Immature natural killer cell (primary cell): ENCODE measurements at regions not wholly inside any gene's neighbourhood (a gene's known extent, or its start where the extent isn't known, plus 50 kb on each side); places are given as distances from the start of the nearest gene placed in this dataset.
"Not testable (repeated sequence)": the region's sequence is repeated elsewhere in the genome, so short reads cannot be mapped to it uniquely, and the experiment has no call there.

ENCODE experiments used
- DNase-seq, 3 donors: peaks; one replicate each; pipeline ENCODE4 v3.0.0; 2022; ENCODE audit warnings: mixed read lengths in 1 of 3
- H3K27ac Mint-ChIP-seq, 6 donors: one replicate each; pipeline ENCODE4 v1.8.0; 2020; ENCODE audit warnings: mixed read lengths in 6 of 6, mild to moderate bottlenecking in 5 of 6, inconsistent platforms in 4 of 6, moderate library complexity in 3 of 6
- H3K27me3 Mint-ChIP-seq, 3 donors: one replicate each; pipeline ENCODE4 v1.8.0; 2020 to 2021; ENCODE audit warnings: low read depth in 3 of 3, mild to moderate bottlenecking in 3 of 3, mixed read lengths in 3 of 3, moderate library complexity in 3 of 3, inconsistent platforms in 1 of 3
- H3K36me3 Mint-ChIP-seq, 3 donors: one replicate each; pipeline ENCODE4 v1.8.0; 2020; ENCODE audit warnings: mixed read lengths in 3 of 3, inconsistent platforms in 2 of 3, mild to moderate bottlenecking in 2 of 3
- H3K4me1 Mint-ChIP-seq, 2 donors: one replicate each; pipeline ENCODE4 v1.8.0; 2020; ENCODE audit warnings: inconsistent platforms in 2 of 2, mild to moderate bottlenecking in 2 of 2, mixed read lengths in 2 of 2, moderate library complexity in 1 of 2
- H3K4me3 Mint-ChIP-seq, 5 donors: one replicate each; pipeline ENCODE4 v1.8.0; 2020; ENCODE audit warnings: mild to moderate bottlenecking in 5 of 5, mixed read lengths in 5 of 5, inconsistent platforms in 3 of 5, moderate library complexity in 3 of 5
- H3K9me3 Mint-ChIP-seq, 6 donors: one replicate each; pipeline ENCODE4 v1.8.0; 2020; ENCODE audit warnings: mild to moderate bottlenecking in 6 of 6, mixed read lengths in 6 of 6, inconsistent platforms in 4 of 6, moderate library complexity in 3 of 6

DNA sequence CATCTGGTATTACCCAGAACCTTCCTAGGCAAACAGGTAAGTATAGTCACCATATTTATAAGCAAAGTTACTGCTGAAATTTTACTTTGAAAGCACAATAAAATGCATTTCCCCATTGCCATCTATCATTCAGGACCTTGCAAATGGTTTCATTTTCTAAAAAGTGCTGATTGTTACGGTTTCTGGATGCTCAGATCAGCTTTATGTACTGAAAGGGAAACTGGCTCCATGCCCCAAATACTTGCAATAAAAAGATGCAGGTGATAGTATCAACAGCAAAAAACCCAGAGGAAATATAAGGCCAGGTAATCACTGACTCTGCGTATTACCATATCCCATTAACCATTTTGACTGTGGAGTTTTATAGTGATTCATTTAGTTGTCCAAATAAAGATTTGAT lies 1150.7 kb upstream of the CRIM1 start:
- H3K9me3 Mint-ChIP-seq: peaks cover 7 to 36% (median 18%) of the 10 kb centered on the region in 6 donors
- no peak overlapping the region for H3K27ac Mint-ChIP-seq
- H3K4me3 Mint-ChIP-seq: no peak overlapping the region
- H3K36me3 Mint-ChIP-seq: no peaks in the 10 kb centered on the region
- no peaks in the 10 kb centered on the region for H3K27me3 Mint-ChIP-seq
- no peak for DNase-seq
- no peaks in the 10 kb centered on the region for H3K4me1 Mint-ChIP-seq

DNA sequence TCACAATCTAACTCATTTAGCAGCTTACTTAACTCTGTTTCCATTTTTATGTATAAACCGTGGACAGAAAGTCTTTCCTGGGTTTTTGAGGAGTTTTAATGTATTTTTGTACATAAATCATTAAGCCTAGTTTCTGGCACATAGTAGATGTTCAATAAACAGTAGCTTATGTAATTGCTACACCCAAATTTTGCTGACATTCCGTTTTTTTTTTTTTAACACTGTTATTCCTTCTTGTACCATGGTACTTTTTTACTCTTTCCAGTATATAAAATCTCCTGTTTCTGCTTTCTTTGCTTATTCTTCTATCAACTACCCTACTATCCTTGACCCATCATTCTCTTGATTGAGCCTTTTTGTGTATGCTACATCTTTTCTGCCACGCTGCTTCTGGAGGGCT lies 1151.3 kb upstream of the CRIM1 start:
- H3K4me1 Mint-ChIP-seq: no peaks in the 10 kb centered on the region
- H3K27me3 Mint-ChIP-seq: no peaks in the 10 kb centered on the region
- H3K27ac Mint-ChIP-seq: no peak overlapping the region
- no peak overlapping the region for H3K4me3 Mint-ChIP-seq
- peaks cover 10 to 41% (median 19%) of the 10 kb centered on the region in 6 donors for H3K9me3 Mint-ChIP-seq
- no peaks in the 10 kb centered on the region for H3K36me3 Mint-ChIP-seq
- no peak for DNase-seq

GRCh38 chr2:35199298-35199697 lies 1156.3 kb upstream of the CRIM1 start:
- DNase-seq: no peak
- H3K27ac Mint-ChIP-seq: no peak overlapping the region
- H3K4me3 Mint-ChIP-seq: no peak overlapping the region
- H3K27me3 Mint-ChIP-seq: peaks cover 0 to 1% (median 0%) of the 10 kb centered on the region in 3 donors
- peaks cover 7 to 41% (median 22%) of the 10 kb centered on the region in 6 donors for H3K9me3 Mint-ChIP-seq
- H3K36me3 Mint-ChIP-seq: no peaks in the 10 kb centered on the region
- H3K4me1 Mint-ChIP-seq: no peaks in the 10 kb centered on the region

GRCh38 chr2:35185861-35186412 lies 1169.6 kb upstream of the CRIM1 start:
- no peaks in the 10 kb centered on the region for H3K27me3 Mint-ChIP-seq
- H3K4me1 Mint-ChIP-seq: no peaks in the 10 kb centered on the region
- peaks cover 2 to 42% (median 9%) of the 10 kb centered on the region in 6 donors for H3K9me3 Mint-ChIP-seq
- no peaks in the 10 kb centered on the region for H3K36me3 Mint-ChIP-seq
- DNase-seq: no peak
- H3K27ac Mint-ChIP-seq: no peak overlapping the region
- H3K4me3 Mint-ChIP-seq: no peak overlapping the region

GRCh38 chr2:35184471-35184870 lies 1171.1 kb upstream of the CRIM1 start:
- no peak overlapping the region for H3K4me3 Mint-ChIP-seq
- peaks cover 0 to 43% (median 11%) of the 10 kb centered on the region in 6 donors for H3K9me3 Mint-ChIP-seq
- H3K27ac Mint-ChIP-seq: no peak overlapping the region

GRCh38 chr2:35176726-35177125 lies 1178.9 kb upstream of the CRIM1 start:
- not testable (repeated sequence) for H3K4me1 Mint-ChIP-seq, H3K4me3 Mint-ChIP-seq, H3K36me3 Mint-ChIP-seq, H3K27me3 Mint-ChIP-seq, H3K27ac Mint-ChIP-seq, DNase-seq
- H3K9me3 Mint-ChIP-seq: peaks cover 1 to 18% (median 6%) of the 10 kb centered on the region in 6 donors

More at GRCh38 chr2:35184471-35184870, 1171.1 kb upstream of the CRIM1 start:
- no peaks in the 10 kb centered on the region for H3K27me3 Mint-ChIP-seq
- no peak for DNase-seq
- H3K36me3 Mint-ChIP-seq: no peaks in the 10 kb centered on the region
- H3K4me1 Mint-ChIP-seq: no peaks in the 10 kb centered on the region

DNA sequence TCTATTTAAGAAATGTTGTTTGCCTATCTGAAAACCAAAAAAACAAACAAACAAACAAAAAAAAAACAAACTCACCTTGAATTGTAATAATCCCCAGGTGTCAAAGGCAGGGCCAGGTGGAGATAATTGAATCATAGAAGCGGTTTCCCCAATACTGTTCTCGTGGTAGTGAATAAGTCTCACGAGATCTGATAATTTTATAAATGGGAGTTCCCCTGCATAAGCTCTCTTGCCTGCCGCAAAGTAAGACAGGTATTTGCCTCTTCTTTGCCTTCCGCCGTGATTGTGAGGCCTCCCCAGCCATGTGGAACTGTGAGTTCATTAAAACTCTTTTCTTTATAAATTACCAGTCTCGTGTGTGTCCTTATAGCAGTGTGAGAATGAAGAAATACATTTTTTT lies 1180.7 kb upstream of the CRIM1 start:
- H3K9me3 Mint-ChIP-seq: peaks cover 0 to 9% (median 3%) of the 10 kb centered on the region in 6 donors
- H3K36me3 Mint-ChIP-seq: no peaks in the 10 kb centered on the region
- H3K4me3 Mint-ChIP-seq: no peak overlapping the region
- DNase-seq: no peak
- no peaks in the 10 kb centered on the region for H3K4me1 Mint-ChIP-seq
- H3K27ac Mint-ChIP-seq: no peak overlapping the region
- no peaks in the 10 kb centered on the region for H3K27me3 Mint-ChIP-seq

- Mint-ChIP-seq H3K36me3 (no peaks in the 10 kb centered on the region), H3K9me3 (peaks cover 0 to 9% (median 0%) of the 10 kb centered on the region in 6 donors), H3K27me3 (no peaks in the 10 kb centered on the region), H3K4me1 (no peaks in the 10 kb centered on the region), H3K27ac (no peak overlapping the region), H3K4me3 (no peak overlapping the region)
- no peak for DNase-seq
These were observed 1182.9 kb upstream of the CRIM1 start for GRCh38 chr2:35172687-35173086.

GRCh38 chr2:35168351-35168750 lies 1187.2 kb upstream of the CRIM1 start:
- Mint-ChIP-seq H3K27ac (no peak overlapping the region), H3K27me3 (no peaks in the 10 kb centered on the region), H3K4me3 (no peak overlapping the region), H3K36me3 (no peaks in the 10 kb centered on the region), H3K4me1 (no peaks in the 10 kb centered on the region), H3K9me3 (peaks cover 0 to 12% (median under 1%) of the 10 kb centered on the region in 6 donors)
- DNase-seq: no peak

- no peaks in the 10 kb centered on the region for H3K4me1 Mint-ChIP-seq
- H3K27me3 Mint-ChIP-seq: no peaks in the 10 kb centered on the region
- no peak overlapping the region for H3K4me3 Mint-ChIP-seq
- H3K36me3 Mint-ChIP-seq: no peaks in the 10 kb centered on the region
- peaks cover 0 to 26% (median 9%) of the 10 kb centered on the region in 6 donors for H3K9me3 Mint-ChIP-seq
- no peak for DNase-seq
- no peak overlapping the region for H3K27ac Mint-ChIP-seq
These were observed 1191.6 kb upstream of the CRIM1 start for GRCh38 chr2:35163948-35164347.

DNA sequence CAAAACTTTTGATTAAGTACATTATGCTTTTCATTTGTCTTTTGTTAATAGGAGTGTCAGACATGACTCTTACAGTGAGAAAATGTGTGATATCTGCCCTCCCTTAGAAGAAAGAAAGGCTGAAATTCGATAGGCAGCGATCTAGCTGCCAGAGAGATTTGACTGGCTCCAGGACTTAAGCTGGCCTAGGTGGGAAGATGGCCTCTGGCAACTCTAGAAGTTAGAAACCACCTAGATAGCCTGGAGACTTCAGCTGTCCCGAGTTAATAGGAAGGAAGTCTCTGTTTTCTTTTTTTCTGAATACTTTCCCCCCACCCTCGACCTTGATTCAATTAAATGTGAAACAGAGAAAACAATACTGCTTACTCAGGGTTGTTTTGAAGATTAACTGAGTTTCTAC lies 1194.7 kb upstream of the CRIM1 start:
- Mint-ChIP-seq H3K27me3 (peaks cover 0 to 2% (median 0%) of the 10 kb centered on the region in 3 donors), H3K4me1 (no peaks in the 10 kb centered on the region)
- DNase-seq: no peak

DNA sequence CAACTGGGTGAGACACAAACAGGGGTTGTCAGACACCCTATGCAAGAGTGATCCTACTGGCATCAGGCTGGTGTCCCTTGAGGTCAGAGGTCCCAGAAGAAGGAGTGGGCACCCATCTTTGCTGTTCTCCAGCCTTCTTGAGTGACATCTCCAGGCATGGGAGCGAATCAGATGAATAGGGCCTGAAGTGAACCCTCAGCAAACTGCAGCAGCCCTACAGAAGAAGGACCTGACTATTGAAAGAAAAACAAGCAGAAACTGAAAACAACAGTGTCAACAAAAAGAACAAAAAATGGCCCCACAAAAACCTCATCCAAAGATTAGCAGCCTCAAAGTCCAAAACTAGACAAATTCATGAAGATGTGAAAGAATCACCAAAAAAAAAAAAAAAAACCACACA lies 1229.7 kb upstream of the CRIM1 start:
- H3K4me1 Mint-ChIP-seq: no peaks in the 10 kb centered on the region
- no peak overlapping the region for H3K27ac Mint-ChIP-seq
- no peak for DNase-seq
- H3K36me3 Mint-ChIP-seq: no peaks in the 10 kb centered on the region
- peaks cover 7 to 26% (median 12%) of the 10 kb centered on the region in 6 donors for H3K9me3 Mint-ChIP-seq
- H3K4me3 Mint-ChIP-seq: no peak overlapping the region
- no peaks in the 10 kb centered on the region for H3K27me3 Mint-ChIP-seq

More for the DNA sequence above, 1194.7 kb upstream of the CRIM1 start:
- Mint-ChIP-seq H3K9me3 (peaks cover 0 to 26% (median 11%) of the 10 kb centered on the region in 6 donors), H3K27ac (no peak overlapping the region), H3K4me3 (no peak overlapping the region), H3K36me3 (no peaks in the 10 kb centered on the region)

DNA sequence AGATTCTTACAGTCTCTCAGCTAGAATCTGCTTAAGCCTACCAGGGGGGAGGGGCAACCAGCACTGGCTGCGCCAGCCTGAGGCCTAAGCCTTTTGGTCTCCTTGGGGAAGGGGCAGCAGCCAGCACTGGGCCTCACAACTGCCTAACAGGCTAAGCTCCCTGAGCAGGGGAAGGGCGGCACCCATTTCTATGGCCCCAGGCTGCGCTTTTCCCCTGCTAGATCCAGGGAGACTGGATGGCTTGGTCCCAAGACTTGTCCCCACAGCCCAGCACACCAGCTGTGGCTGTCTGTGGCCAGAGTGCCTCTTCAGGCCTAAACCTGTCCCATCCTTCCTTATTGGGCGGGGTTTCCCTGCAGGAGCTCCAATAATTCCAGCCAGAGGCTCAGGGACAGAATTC lies 1230.3 kb upstream of the CRIM1 start:
- DNase-seq: no peak
- Mint-ChIP-seq H3K4me3 (no peak overlapping the region), H3K27ac (no peak overlapping the region), H3K4me1 (no peaks in the 10 kb centered on the region), H3K36me3 (no peaks in the 10 kb centered on the region), H3K9me3 (peaks cover 5 to 22% (median 13%) of the 10 kb centered on the region in 6 donors), H3K27me3 (no peaks in the 10 kb centered on the region)

DNA sequence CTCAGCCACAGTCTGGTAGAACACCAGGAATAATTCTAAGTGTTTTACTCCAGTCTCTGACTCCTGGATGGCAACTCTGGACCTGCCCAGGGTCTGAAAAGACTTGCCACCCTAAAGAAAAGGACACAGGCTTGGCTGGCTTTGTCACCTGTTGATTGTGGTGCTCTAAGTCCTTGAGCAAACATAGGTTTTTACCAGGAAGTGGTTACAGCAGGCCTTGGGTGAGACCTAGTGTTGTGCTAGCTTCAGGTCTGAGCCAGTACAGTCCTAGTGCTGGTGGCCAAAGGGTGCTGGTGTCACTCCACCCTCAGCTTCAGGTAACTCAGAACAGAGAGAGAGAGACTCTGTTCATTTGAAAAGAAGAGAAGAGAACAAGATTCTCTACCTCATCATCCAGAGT lies 1239.4 kb upstream of the CRIM1 start:
- Mint-ChIP-seq H3K27me3 (peaks cover 0 to 1% (median 0%) of the 10 kb centered on the region in 3 donors), H3K27ac (no peak overlapping the region), H3K9me3 (peaks cover 3 to 31% (median 22%) of the 10 kb centered on the region in 6 donors)

GRCh38 chr2:35114765-35115164 lies 1240.8 kb upstream of the CRIM1 start:
- Mint-ChIP-seq H3K27me3 (peaks cover 0 to 1% (median 0%) of the 10 kb centered on the region in 3 donors), H3K9me3 (peaks cover 3 to 33% (median 23%) of the 10 kb centered on the region in 6 donors), H3K36me3 (no peaks in the 10 kb centered on the region), H3K4me3 (no peak overlapping the region), H3K4me1 (no peaks in the 10 kb centered on the region), H3K27ac (no peak overlapping the region)
- no peak for DNase-seq

More for the DNA sequence above, 1239.4 kb upstream of the CRIM1 start:
- no peaks in the 10 kb centered on the region for H3K36me3 Mint-ChIP-seq
- no peak overlapping the region for H3K4me3 Mint-ChIP-seq
- DNase-seq: no peak
- no peaks in the 10 kb centered on the region for H3K4me1 Mint-ChIP-seq
